Upper lobe of left lung (tissue), 6 donors: ENCODE measurements at regions not wholly inside any gene's neighbourhood (a gene's known extent, or its start where the extent isn't known, plus 50 kb on each side); places are given as distances from the start of the nearest gene placed in this dataset.

Experiments used
- ATAC-seq, 2 donors: fragments of 200-7000 bp; cut with Tn5 transposase; one replicate each; pipeline ENCODE4 v1.9.1; 2022; ENCODE audit warnings: mild to moderate bottlenecking in 2 of 2, moderate library complexity in 2 of 2; ENCODE audit not compliant: low FRiP score in 2 of 2
- DNase-seq, 2 donors: peaks; one replicate each; pipeline ENCODE4 v3.0.0-alpha.2; 2019 to 2020
- H3K27ac ChIP-seq, 4 donors: fragments of 200-600 bp; sonication (generic); one replicate each; pipeline ENCODE4 v1.5.1; 2016 to 2019
- H3K27me3 ChIP-seq, 4 donors: fragments of 200-600 bp; sonication (generic); one replicate each; pipeline ENCODE4 v1.5.1; 2017 to 2019
- H3K36me3 ChIP-seq, 4 donors: fragments of 200-600 bp; sonication (generic); one replicate each; pipeline ENCODE4 v1.5.1; 2016 to 2019
- H3K4me1 ChIP-seq, 4 donors: fragments of 200-600 bp; sonication (generic); one replicate each; pipeline ENCODE4 v1.5.1; 2018 to 2019
- H3K4me3 ChIP-seq, 4 donors: fragments of 200-600 bp; sonication (generic); one replicate each; pipeline ENCODE4 v1.5.1; 2017 to 2019; ENCODE audit warnings: mild to moderate bottlenecking in 2 of 4, moderate library complexity in 1 of 4
- H3K9me3 ChIP-seq, 4 donors: fragments of 200-600 bp; sonication (generic); one replicate each; pipeline ENCODE4 v1.5.1; 2018 to 2019
- CTCF ChIP-seq, 6 experiments: fragments of 450-650 bp in 4 of 6; fragments of 200-600 bp in 2 of 6; sonication (generic) in 2 of 6; IDR thresholded peaks; one replicate each; pipeline ENCODE4 v1.5.1; 2016 to 2019; ENCODE audit warnings: antibody characterized with exemption in 6 of 6
- EP300 ChIP-seq, 4 donors: sonication (generic); formaldehyde crosslinking; IDR thresholded peaks; one replicate each; pipeline ENCODE4 v1.5.1; 2017; ENCODE audit warnings: antibody characterized with exemption in 4 of 4, control low read depth in 2 of 4
- POLR2A ChIP-seq, 4 donors: fragments of 450-650 bp; IDR thresholded peaks; one replicate each; pipeline ENCODE4 v1.5.1; 2016 to 2017; ENCODE audit warnings: antibody characterized with exemption in 4 of 4, mild to moderate bottlenecking in 2 of 4
- POLR2AphosphoS5 ChIP-seq, 2 donors: sonication (generic); formaldehyde crosslinking; IDR thresholded peaks; one replicate each; pipeline ENCODE4 v1.5.1; 2017; ENCODE audit warnings: antibody characterized with exemption in 2 of 2
- WGBS, 2 donors: methylation state at CpG; one replicate each; pipeline ENCODE4 v1.1.5; 2017 to 2018; 5-methylcytosine and 5-hydroxymethylcytosine counted together
- donor health status: DM: no; HTN: no; CAD: no; lungs with moderate emphysema.
- donor health status: DM: no; HTN: yes; CAD: no; lungs with severe emphysema.

- H3K4me1 ChIP-seq, result no peaks in the 10 kb centered on the region
- no peaks in the 10 kb centered on the region for H3K27me3 ChIP-seq
- no peak for TF ChIP-seq CTCF (IDR thresholded peaks at IDR 0.05)
- no peak for TF ChIP-seq EP300 (IDR thresholded peaks at IDR 0.05)
- TF ChIP-seq POLR2AphosphoS5 (IDR thresholded peaks at IDR 0.05), result no peak
- no peak for TF ChIP-seq POLR2A (IDR thresholded peaks at IDR 0.05)
- no peak for DNase-seq
- WGBS, 2 donors, result 93 to 96% methylated on average over 4 of the region's 4 CpGs
- H3K4me3 ChIP-seq, result no peak overlapping the region
- ATAC-seq, result no peak
- H3K27ac ChIP-seq, result no peak overlapping the region
- H3K9me3 ChIP-seq, result no peaks in the 10 kb centered on the region
- peaks cover 0 to 7% (median 0%) of the 10 kb centered on the region in 4 donors for H3K36me3 ChIP-seq
Measured at GRCh38 chr16:27617665-27618064, 67.7 kb downstream of the KATNIP start.

GRCh38 chr16:27618165-27618564 is 68.2 kb downstream of the KATNIP start:
- Histone ChIP-seq H3K27ac (no peak overlapping the region), H3K27me3 (no peaks in the 10 kb centered on the region), H3K4me3 (no peak overlapping the region), H3K9me3 (no peaks in the 10 kb centered on the region), H3K4me1 (no peaks in the 10 kb centered on the region), H3K36me3 (peaks cover 0 to 7% (median 0%) of the 10 kb centered on the region in 4 donors)
- peak in 1 of 2 donors; percentile 26 for DNase-seq
- 85 to 91% methylated on average over 13 to 15 of the region's 15 CpGs for WGBS, 2 donors
- ATAC-seq, result no peak
- TF ChIP-seq POLR2AphosphoS5 (IDR thresholded peaks at IDR 0.05) (no peak), CTCF (IDR thresholded peaks at IDR 0.05) (no peak), EP300 (IDR thresholded peaks at IDR 0.05) (no peak), POLR2A (IDR thresholded peaks at IDR 0.05) (no peak)

- Histone ChIP-seq H3K4me3 (no peak overlapping the region), H3K36me3 (peaks cover 0 to 7% (median 0%) of the 10 kb centered on the region in 4 donors), H3K4me1 (no peaks in the 10 kb centered on the region), H3K27ac (no peak overlapping the region), H3K9me3 (no peaks in the 10 kb centered on the region), H3K27me3 (no peaks in the 10 kb centered on the region)
- 66 to 76% methylated on average over 6 to 7 of the region's 7 CpGs for WGBS, 2 donors
- no peak for ATAC-seq
- TF ChIP-seq POLR2A (IDR thresholded peaks at IDR 0.05), result no peak
- no peak for TF ChIP-seq POLR2AphosphoS5 (IDR thresholded peaks at IDR 0.05)
- TF ChIP-seq CTCF (IDR thresholded peaks at IDR 0.05), result no peak
- TF ChIP-seq EP300 (IDR thresholded peaks at IDR 0.05), result no peak
- no peak for DNase-seq
Measured at GRCh38 chr16:27618606-27619327, 68.8 kb downstream of the KATNIP start.

- H3K4me1 ChIP-seq, result peaks cover 5 to 12% (median 9%) of the 10 kb centered on the region in 4 donors
- no peak overlapping the region for H3K4me3 ChIP-seq
- H3K27ac ChIP-seq, result no peak overlapping the region
- DNase-seq, result no peak
- TF ChIP-seq EP300 (IDR thresholded peaks at IDR 0.05) (no peak), CTCF (IDR thresholded peaks at IDR 0.05) (no peak), POLR2AphosphoS5 (IDR thresholded peaks at IDR 0.05) (no peak), POLR2A (IDR thresholded peaks at IDR 0.05) (no peak)
- ATAC-seq, result no peak
- peaks cover 0 to 7% (median 0%) of the 10 kb centered on the region in 4 donors for H3K36me3 ChIP-seq
- no peaks in the 10 kb centered on the region for H3K9me3 ChIP-seq
- H3K27me3 ChIP-seq, result no peaks in the 10 kb centered on the region
- 79 to 80% methylated on average over 4 of the region's 4 CpGs for WGBS, 2 donors
Measured at GRCh38 chr16:27620541-27620940, 70.6 kb downstream of the KATNIP start.
